ENCODE measurements at regions not wholly inside any gene's neighbourhood (a gene's known extent, or its start where the extent isn't known, plus 50 kb on each side); places are given as distances from the start of the nearest gene placed in this dataset.
"Not testable (repeated sequence)": the region's sequence is repeated elsewhere in the genome, so short reads cannot be mapped to it uniquely, and the experiment has no call there.

DNA sequence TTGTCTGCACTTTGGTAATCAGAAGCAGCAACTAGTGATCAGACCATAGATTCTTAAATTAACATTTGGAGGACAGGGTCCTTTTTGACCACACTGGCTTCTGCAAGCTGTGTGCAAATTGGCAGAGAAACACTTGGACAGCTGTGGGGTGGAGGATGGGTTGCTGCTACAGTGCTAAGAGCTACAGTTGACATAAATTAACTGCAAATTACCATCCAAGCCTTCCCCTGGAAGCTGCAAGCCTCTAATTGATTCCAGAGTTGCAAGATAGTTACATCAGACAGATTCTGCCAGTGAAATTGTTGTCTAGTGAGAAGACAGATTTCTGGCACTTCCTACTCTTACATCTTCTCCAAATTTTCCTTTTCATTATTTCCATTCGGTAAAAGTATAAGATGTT, 517.7 kb downstream of the DIRAS2 start:
- DNase-seq = no peak

- no peak for DNase-seq
Measured at GRCh38 chr9:90127923-90128322, 514.7 kb downstream of the DIRAS2 start.

GRCh38 chr9:90128587-90129190, 513.9 kb downstream of the DIRAS2 start:
- DNase-seq = no peak

DNA sequence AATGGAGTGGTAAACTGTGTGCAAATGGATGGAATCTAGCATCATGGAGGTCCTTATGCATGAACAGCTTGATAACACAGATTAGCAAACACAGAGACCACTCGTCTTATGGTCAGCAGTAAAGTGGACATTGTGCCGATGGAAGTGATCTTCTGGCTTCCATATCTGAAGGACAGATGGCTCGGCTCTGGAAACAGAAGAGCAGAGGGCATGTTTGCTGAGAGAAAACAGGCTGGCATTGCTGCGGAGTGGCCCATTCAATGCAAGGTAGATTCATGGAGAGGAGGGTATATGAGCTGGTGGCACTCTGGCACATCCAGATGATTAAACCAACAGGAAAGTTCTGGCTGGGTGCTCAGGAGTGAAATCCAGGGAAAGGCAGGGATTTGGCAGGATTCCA, 513.2 kb downstream of the DIRAS2 start:
- no peak for DNase-seq

- no peak for DNase-seq
Measured at GRCh38 chr9:90131568-90131967, 511.1 kb downstream of the DIRAS2 start.

DNA sequence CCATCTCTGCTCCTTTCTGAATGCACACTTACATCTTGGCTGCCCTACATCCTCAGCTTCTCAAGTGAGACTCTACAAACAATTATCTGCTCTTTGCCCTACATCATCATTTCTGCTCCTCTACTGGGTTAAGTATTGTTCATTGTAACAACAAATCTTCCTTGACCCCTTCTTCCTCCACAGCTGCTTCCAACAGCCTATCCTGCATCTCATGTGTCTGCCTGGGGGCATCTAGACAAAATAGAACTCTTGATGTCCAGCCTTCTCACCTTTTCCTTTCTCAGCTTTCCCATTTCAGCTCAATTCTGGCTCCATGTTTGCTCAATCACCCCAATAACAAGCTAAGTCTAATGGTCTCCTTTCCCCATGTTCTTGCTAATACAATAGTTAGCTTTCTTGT, 509.8 kb downstream of the DIRAS2 start:
- no peak for DNase-seq

DNA sequence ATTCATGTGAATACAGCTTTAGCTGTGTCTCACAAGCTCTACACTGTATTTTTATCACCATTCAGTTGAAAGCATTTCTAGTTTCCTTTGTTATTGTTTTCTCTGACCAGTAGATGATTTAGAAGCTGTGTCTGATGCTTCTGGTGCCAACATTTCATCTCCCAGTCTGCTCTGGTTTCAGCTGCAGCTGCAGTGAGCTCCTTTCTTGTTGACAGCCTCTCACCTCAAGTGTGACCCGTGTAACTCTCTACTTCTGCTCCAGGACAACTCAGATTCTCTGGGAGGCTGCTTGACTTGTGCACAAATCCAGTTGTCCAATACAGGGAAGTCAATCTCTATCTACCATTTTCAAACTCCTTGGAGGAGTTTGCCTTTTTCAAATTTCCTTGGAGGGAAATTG, 504.8 kb downstream of the DIRAS2 start:
- DNase-seq = no peak

DNA sequence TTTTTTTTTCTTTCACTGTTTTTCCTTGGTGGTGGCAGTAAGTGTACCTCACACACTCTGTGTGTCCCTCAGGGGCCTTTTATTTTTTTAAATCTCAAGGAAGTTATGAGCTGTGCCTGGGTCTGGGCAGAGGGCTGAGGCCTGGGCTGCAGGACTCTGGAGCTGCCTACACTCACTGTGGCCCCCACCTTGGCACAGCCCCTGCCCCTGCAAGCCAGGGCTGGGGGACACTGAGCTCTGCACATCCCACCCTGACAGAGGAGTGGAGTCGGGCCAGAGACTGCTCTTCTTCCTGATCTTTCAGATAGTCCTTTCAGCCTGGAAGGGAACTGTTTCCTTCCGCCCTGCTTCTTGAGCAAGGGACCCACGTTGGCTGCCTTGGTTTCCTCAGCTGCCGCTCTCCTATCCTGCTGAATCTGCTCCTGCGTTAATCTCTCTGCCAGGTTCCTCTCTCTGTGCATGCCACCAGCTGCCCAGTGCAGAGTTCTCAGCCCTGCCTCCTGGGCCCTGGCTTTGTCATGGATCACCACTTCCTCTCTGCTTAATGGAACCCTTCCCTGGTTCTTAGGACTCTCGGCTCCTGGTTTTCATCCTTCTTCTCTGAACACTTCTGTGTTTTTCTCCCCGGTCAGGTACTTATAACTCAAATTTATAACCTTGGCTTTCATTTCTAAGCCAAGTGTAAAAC, 502.3 kb downstream of the DIRAS2 start:
- no peak for DNase-seq

- no peak for DNase-seq
Measured at GRCh38 chr9:90141723-90142122, 500.9 kb downstream of the DIRAS2 start.

DNA sequence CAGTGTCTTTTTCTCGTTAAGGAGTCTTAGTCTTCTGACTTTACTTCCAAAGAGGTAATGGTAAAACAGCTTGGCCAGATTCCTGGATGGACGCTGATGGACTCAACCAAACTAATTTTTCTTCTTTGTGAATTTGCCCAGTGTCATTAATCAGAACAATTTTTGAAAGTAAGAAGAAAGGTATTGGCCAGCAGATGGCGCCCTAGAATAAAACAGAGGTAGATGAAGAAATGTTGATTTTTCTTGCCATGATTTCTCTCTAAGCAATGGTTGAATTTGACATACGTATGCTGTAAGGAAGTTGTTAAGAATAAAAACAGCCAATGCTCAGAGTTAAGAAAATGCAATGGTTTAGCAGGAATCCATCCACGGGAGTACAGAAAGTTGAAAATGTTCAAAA, 500.0 kb downstream of the DIRAS2 start:
- peak; percentile 66 for DNase-seq

DNA sequence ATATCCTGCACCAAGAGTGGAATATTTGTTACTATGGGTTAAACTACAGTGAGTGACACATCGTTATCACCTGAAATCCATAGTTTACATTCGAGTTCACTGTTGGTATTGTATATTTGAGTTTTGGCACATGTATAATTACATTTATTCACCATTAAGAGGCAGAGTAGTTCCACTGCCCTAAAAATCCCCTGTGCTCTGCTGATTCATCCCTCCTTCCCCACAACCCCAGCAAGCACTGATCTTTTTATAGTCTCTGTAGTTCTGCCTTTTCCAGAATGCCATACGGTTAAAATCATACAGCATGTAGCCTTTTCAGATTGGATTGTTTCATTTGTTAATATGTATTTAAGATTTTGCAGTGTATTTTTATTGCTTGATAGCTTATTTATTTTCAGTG, 495.2 kb downstream of the DIRAS2 start:
- no peak for DNase-seq

DNA sequence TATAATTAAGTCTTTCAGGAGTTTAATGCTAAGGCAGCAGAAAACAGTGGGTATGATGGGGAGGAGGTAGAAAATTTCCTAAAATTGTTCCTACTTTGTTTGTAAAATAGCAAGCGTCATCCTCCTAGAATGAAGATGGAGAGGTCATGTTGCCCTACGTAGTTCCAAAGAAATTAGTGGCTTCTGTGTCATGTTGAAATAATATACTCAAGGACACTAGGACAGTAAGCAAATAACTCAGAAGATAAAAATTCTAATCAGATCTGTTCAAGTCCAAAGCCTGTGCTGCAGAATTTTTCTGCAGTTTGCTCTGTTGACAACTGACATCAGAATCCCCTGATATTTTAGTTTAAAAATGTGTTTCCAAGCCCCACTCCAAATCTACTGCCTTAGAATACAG, 486.3 kb downstream of the DIRAS2 start:
- no peak for DNase-seq

- DNase-seq = no peak
Measured at GRCh38 chr9:90162326-90162725, 480.3 kb downstream of the DIRAS2 start.

DNA sequence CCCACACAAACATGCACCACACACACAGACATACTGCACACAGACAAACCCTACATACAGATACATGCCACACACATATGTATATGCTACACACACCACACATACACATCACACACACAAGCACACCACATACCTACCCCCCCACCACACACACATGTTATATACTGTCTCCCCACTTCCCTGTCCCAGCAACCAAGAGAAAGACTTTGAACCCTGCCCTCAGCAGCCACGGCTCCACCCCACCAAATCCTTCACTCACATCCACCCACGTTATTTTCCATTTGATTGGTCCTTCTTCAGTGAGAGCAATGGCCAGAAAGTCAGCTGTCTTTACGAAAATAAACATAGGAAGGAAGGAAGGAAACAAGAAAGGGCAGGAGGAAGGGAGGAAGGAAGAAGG, 479.8 kb downstream of the DIRAS2 start:
- DNase-seq = no peak

- DNase-seq = no peak
Measured at GRCh38 chr9:90165281-90165680, 477.3 kb downstream of the DIRAS2 start.

DNA sequence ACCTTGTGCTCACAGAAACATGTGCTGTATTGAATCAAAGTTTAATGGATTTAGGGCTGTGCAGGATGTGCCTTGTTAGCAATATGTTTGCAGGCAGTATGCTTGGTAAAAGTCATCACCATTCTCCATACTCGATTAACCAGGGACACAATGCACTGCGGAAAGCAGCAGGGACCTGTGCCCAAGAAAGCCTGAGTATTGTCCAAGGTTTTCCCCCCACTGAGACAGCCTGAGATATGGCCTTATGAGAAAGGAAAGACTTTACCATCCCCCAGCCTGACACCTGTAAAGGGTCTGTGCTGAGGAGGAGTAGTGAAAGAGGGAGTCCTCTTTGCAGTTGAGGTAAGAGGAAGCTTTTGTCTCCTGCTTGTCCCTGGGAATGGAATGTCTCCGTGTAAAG, 476.2 kb downstream of the DIRAS2 start:
- DNase-seq = not testable (repeated sequence)

- no peak for DNase-seq
Measured at GRCh38 chr9:90167914-90168313, 474.7 kb downstream of the DIRAS2 start.

- no peak for DNase-seq
Measured at GRCh38 chr9:90169490-90169889, 473.1 kb downstream of the DIRAS2 start.

DNA sequence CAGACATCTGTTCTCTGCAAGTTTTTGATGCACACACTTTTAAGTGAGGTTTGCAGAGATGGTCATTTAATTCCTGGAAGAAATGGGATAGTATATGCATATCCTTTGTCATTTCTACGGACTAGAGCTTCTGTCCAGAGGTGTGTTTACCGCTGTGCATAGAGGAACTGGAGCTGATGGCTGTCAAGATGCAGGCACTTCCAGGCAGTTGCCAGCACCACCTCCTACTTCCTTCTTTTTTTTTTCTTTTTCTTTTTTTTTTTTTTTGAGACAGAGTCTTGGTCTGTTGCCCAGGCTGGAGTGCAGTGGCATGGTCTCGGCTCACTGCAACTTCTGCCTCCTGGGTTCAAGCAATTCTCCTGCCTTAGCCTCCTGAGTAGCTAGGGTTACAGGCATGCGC, 468.7 kb downstream of the DIRAS2 start:
- not testable (repeated sequence) for DNase-seq

- DNase-seq = not testable (repeated sequence)
Measured at GRCh38 chr9:90174346-90174745, 468.3 kb downstream of the DIRAS2 start.

GRCh38 chr9:90175257-90175656, 467.4 kb downstream of the DIRAS2 start:
- no peak for DNase-seq

GRCh38 chr9:90175865-90176264, 466.8 kb downstream of the DIRAS2 start:
- no peak for DNase-seq

DNA sequence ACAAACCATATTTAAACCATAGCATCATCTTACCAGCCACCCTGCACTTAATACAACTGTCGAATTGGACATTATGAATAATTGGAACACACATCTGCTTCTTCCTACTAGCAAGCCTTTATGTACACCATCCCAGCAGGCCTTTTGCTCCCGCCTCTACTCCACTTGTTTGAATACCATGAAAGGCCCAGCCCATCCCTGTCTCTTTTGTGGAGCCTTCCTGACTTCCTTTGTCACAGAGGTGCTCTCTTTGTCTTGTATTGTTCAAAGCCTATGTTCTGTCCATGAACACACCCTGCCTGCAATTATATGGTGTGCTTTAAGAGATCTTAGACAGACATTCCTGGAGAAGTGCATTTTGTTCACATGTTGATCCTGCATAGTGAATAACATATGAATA, 465.7 kb downstream of the DIRAS2 start:
- DNase-seq = no peak

GRCh38 chr9:90180381-90180780, 462.2 kb downstream of the DIRAS2 start:
- DNase-seq = no peak

DNA sequence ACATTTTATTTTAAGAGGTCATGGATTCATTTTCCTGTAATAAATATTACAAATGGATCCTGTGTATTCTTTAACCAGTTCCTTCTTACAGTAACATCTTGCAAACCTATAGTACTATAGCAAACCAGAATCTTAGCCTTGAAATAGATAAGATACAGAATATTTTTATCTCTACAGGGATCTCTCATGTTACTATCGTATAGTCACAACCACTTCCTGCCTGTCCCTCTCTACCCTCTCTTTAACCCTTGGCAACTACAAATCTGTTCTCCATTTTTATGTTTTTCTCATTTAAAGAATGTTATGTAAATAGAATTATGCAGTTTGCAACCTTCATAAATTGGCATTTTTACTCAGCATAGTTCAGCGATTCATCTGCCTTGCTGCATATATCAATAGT, 454.0 kb downstream of the DIRAS2 start:
- DNase-seq = no peak
